Astrocyte (in vitro differentiated cells and primary cell): ENCODE measurements at regions not wholly inside any gene's neighbourhood (a gene's known extent, or its start where the extent isn't known, plus 50 kb on each side); places are given as distances from the start of the nearest gene placed in this dataset.

ENCODE experiments used
- DNase-seq: peaks from one replicate; pipeline ENCODE4 v3.0.0-alpha.2; 2010; ENCODE audit warnings: low read depth
- FAIRE-seq: peaks from 2 replicates; lab custom pipeline; 2011; peaks lifted over from hg19 to GRCh38; lab: Jason Lieb, UNC
- H2AFZ ChIP-seq: 2 replicates; pipeline ENCODE4 v1.6.0; 2012; ENCODE audit warnings: low read depth, low read length, inconsistent platforms
- H3K27ac ChIP-seq: 2 replicates; pipeline ENCODE4 v1.5.1; 2011; ENCODE audit warnings: low read depth, low read length, inconsistent platforms
- H3K27me3 ChIP-seq: 2 replicates; pipeline ENCODE4 v1.6.0; 2011; ENCODE audit warnings: low read length, inconsistent platforms; ENCODE audit not compliant: insufficient read depth
- H3K36me3 ChIP-seq: 2 replicates; pipeline ENCODE4 v1.5.1; 2011; ENCODE audit warnings: low read length, inconsistent platforms; ENCODE audit not compliant: insufficient read depth
- H3K4me1 ChIP-seq: 2 replicates; pipeline ENCODE4 v1.5.1; 2011; ENCODE audit warnings: low read length, inconsistent platforms; ENCODE audit not compliant: insufficient read depth
- H3K4me2 ChIP-seq: 2 replicates; pipeline ENCODE4 v1.6.0; 2012; ENCODE audit warnings: low read length, inconsistent platforms
- H3K4me3 ChIP-seq: 2 replicates; pipeline ENCODE4 v1.5.1; 2011; ENCODE audit warnings: low read depth, mild to moderate bottlenecking, low read length, inconsistent platforms; ENCODE audit not compliant: insufficient read depth
- H3K79me2 ChIP-seq: 2 replicates; pipeline ENCODE4 v1.6.0; 2012; ENCODE audit warnings: mild to moderate bottlenecking, low read length, inconsistent platforms; ENCODE audit not compliant: insufficient read depth
- H3K9ac ChIP-seq: 2 replicates; pipeline ENCODE4 v1.6.0; 2012; ENCODE audit warnings: mild to moderate bottlenecking, low read length, inconsistent platforms
- H3K9me3 ChIP-seq: 2 replicates; pipeline ENCODE4 v1.5.1; 2012; ENCODE audit warnings: low read depth, mild to moderate bottlenecking, low read length, inconsistent platforms; ENCODE audit not compliant: insufficient read depth
- H4K20me1 ChIP-seq: 2 replicates; pipeline ENCODE4 v1.6.0; 2012; ENCODE audit warnings: low read length, inconsistent platforms; ENCODE audit not compliant: insufficient read depth
- H3K27ac Mint-ChIP-seq: one replicate; pipeline ENCODE4 v1.8.0; 2021; ENCODE audit warnings: mild to moderate bottlenecking, mixed read lengths; ENCODE audit not compliant: unreplicated experiment
- H3K27me3 Mint-ChIP-seq: one replicate; pipeline ENCODE4 v1.8.0; 2021; ENCODE audit warnings: low read depth, mixed read lengths; ENCODE audit not compliant: unreplicated experiment
- H3K36me3 Mint-ChIP-seq: one replicate; pipeline ENCODE4 v1.8.0; 2021; ENCODE audit warnings: low read depth, mixed read lengths; ENCODE audit not compliant: unreplicated experiment
- H3K4me1 Mint-ChIP-seq: one replicate; pipeline ENCODE4 v1.8.0; 2021; ENCODE audit warnings: low read depth, mixed read lengths; ENCODE audit not compliant: unreplicated experiment
- H3K4me3 Mint-ChIP-seq: one replicate; pipeline ENCODE4 v1.8.0; 2021; ENCODE audit warnings: mild to moderate bottlenecking, moderate library complexity, mixed read lengths; ENCODE audit not compliant: unreplicated experiment
- H3K9me3 Mint-ChIP-seq: one replicate; pipeline ENCODE4 v1.8.0; 2021; ENCODE audit warnings: mild to moderate bottlenecking, mixed read lengths; ENCODE audit not compliant: unreplicated experiment
- EZH2 ChIP-seq: IDR thresholded peaks from 2 replicates; pipeline ENCODE4 v1.6.1; 2012; ENCODE audit warnings: mild to moderate bottlenecking, low read length, inconsistent platforms; ENCODE audit not compliant: insufficient read depth
- TF ChIP-seq, protein P1 (sequence below): IDR thresholded peaks from 2 replicates; pipeline ENCODE4 v1.5.1; 2011; ENCODE audit warnings: low read depth, mild to moderate bottlenecking, inconsistent platforms, low read length, moderate library complexity; ENCODE audit not compliant: insufficient read depth

DNA sequence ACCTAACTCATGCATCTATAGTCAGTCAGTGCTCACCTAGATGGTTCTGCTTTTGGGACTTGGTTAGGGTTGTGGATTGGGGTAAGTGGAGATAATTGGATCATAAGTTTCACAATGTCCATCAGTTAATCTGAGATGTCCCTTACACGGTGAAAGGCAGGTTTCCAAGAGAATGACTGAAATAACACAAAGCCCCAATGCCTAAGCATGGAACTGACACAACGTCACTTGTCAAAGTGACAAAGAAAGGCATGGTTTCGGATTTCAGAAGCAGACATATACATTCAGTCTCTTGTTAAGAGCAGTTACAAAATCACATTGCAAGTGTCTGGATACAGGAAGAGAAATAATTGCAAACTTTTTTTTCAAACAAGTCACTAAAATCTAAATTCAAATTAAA lies 1456.9 kb downstream of the TECRL start:
- Histone ChIP-seq H3K4me1 (no peaks in the 10 kb centered on the region), H4K20me1 (no peaks in the 10 kb centered on the region), H3K36me3 (no peaks in the 10 kb centered on the region), H3K9me3 (no peaks in the 10 kb centered on the region), H2AFZ (no peak overlapping the region), H3K27ac (no peak overlapping the region), H3K9ac (no peak overlapping the region), H3K4me2 (no peak overlapping the region), H3K27me3 (no peaks in the 10 kb centered on the region), H3K4me3 (no peak overlapping the region), H3K79me2 (no peaks in the 10 kb centered on the region)
- Mint-ChIP-seq H3K36me3 (no peaks in the 10 kb centered on the region), H3K9me3 (no peaks in the 10 kb centered on the region), H3K4me1 (peaks cover 20% of the 10 kb centered on the region), H3K27ac (no peak overlapping the region), H3K4me3 (no peak overlapping the region), H3K27me3 (no peaks in the 10 kb centered on the region)
- DNase-seq (no peak), FAIRE-seq (no peak)
- no peak for TF ChIP-seq EZH2
- TF ChIP-seq, protein P1, sequence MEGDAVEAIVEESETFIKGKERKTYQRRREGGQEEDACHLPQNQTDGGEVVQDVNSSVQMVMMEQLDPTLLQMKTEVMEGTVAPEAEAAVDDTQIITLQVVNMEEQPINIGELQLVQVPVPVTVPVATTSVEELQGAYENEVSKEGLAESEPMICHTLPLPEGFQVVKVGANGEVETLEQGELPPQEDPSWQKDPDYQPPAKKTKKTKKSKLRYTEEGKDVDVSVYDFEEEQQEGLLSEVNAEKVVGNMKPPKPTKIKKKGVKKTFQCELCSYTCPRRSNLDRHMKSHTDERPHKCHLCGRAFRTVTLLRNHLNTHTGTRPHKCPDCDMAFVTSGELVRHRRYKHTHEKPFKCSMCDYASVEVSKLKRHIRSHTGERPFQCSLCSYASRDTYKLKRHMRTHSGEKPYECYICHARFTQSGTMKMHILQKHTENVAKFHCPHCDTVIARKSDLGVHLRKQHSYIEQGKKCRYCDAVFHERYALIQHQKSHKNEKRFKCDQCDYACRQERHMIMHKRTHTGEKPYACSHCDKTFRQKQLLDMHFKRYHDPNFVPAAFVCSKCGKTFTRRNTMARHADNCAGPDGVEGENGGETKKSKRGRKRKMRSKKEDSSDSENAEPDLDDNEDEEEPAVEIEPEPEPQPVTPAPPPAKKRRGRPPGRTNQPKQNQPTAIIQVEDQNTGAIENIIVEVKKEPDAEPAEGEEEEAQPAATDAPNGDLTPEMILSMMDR = no peak

DNA sequence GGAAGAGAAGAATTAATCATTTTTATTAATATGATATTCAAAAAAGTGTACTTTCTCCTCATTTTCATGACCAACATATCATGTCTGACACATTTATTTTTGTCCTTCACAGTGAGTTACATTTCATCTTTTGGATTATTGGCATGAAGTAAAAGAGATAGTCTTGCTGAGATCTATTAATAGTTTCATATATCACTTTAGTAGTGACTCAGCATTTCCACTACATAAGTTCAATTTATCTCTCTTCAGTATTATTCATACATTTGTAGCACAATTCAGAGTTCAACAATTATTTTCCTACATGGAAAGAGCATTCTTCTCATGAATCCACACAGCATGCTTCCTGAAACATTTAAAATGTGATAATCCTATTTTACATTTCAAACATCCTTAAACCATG lies 1461.1 kb downstream of the TECRL start:
- Histone ChIP-seq H4K20me1 (no peaks in the 10 kb centered on the region), H3K9ac (no peak overlapping the region), H3K27ac (no peak overlapping the region), H3K4me3 (no peak overlapping the region), H3K9me3 (no peaks in the 10 kb centered on the region), H2AFZ (no peak overlapping the region), H3K36me3 (no peaks in the 10 kb centered on the region), H3K27me3 (no peaks in the 10 kb centered on the region), H3K4me2 (no peak overlapping the region), H3K79me2 (no peaks in the 10 kb centered on the region), H3K4me1 (no peaks in the 10 kb centered on the region)
- H3K4me1 Mint-ChIP-seq = peaks cover 11% of the 10 kb centered on the region
- H3K27ac Mint-ChIP-seq = no peak overlapping the region
- H3K36me3 Mint-ChIP-seq = peaks cover 2% of the 10 kb centered on the region
- H3K9me3 Mint-ChIP-seq = no peaks in the 10 kb centered on the region
- TF ChIP-seq, protein P1 = no peak
- TF ChIP-seq EZH2 = no peak
- FAIRE-seq = no peak
- H3K27me3 Mint-ChIP-seq = no peaks in the 10 kb centered on the region
- DNase-seq = no peak
- no peak overlapping the region for H3K4me3 Mint-ChIP-seq

GRCh38 chr4:62940229-62940628 lies 1469.0 kb downstream of the TECRL start:
- H3K4me3 Mint-ChIP-seq = no peak overlapping the region
- TF ChIP-seq EZH2 = no peak
- TF ChIP-seq, protein P1 = no peak
- H3K4me2 ChIP-seq = no peak overlapping the region
- H4K20me1 ChIP-seq = no peaks in the 10 kb centered on the region
- no peaks in the 10 kb centered on the region for H3K4me1 ChIP-seq
- peak overlapping the region; percentile 88 for H3K27ac Mint-ChIP-seq
- peaks cover 8% of the 10 kb centered on the region for H3K4me1 Mint-ChIP-seq
- DNase-seq (no peak), FAIRE-seq (no peak)
- H3K27ac ChIP-seq = no peak overlapping the region
- H3K27me3 ChIP-seq = no peaks in the 10 kb centered on the region
- H3K79me2 ChIP-seq = no peaks in the 10 kb centered on the region
- H3K27me3 Mint-ChIP-seq = no peaks in the 10 kb centered on the region
- no peaks in the 10 kb centered on the region for H3K36me3 ChIP-seq
- peaks cover 2% of the 10 kb centered on the region for H3K36me3 Mint-ChIP-seq
- no peaks in the 10 kb centered on the region for H3K9me3 ChIP-seq
- no peak overlapping the region for H3K4me3 ChIP-seq
- H2AFZ ChIP-seq = no peak overlapping the region
- no peak overlapping the region for H3K9ac ChIP-seq
- H3K9me3 Mint-ChIP-seq = peaks cover under 1% of the 10 kb centered on the region
